Kidney (tissue), 13 donors: ENCODE measurements at regions not wholly inside any gene's neighbourhood (a gene's known extent, or its start where the extent isn't known, plus 50 kb on each side); places are given as distances from the start of the nearest gene placed in this dataset.
"Not testable (repeated sequence)": the region's sequence is repeated elsewhere in the genome, so short reads cannot be mapped to it uniquely, and the experiment has no call there.

Experiments used
- DNase-seq, 5 donors: peaks; one replicate each; pipeline ENCODE4 v3.0.0-alpha.2; 2013 to 2020
- FAIRE-seq: peaks from 2 replicates; lab custom pipeline; 2012; peaks lifted over from hg19 to GRCh38; lab: Jason Lieb, UNC
- H3K27ac ChIP-seq, 2 donors: one replicate each; pipeline ENCODE4 v1.7.0; 2013; ENCODE audit warnings: low read depth in 2 of 2, low read length in 2 of 2, inconsistent platforms in 1 of 2
- H3K27me3 ChIP-seq: one replicate; pipeline ENCODE4 v1.7.1; 2013; ENCODE audit warnings: low read length, inconsistent platforms; ENCODE audit not compliant: control insufficient read depth, insufficient read depth
- H3K36me3 ChIP-seq, 3 donors: one replicate each; pipeline versions ENCODE4 v1.7.0 to v1.7.1; 2013; ENCODE audit warnings: low read length in 3 of 3, control low read depth in 1 of 3, inconsistent platforms in 1 of 3; ENCODE audit not compliant: insufficient read depth in 3 of 3, control insufficient read depth in 2 of 3
- H3K4me1 ChIP-seq, 3 donors: one replicate each; pipeline versions ENCODE4 v1.7.0 to v1.7.1; 2013; ENCODE audit warnings: low read length in 3 of 3, inconsistent platforms in 1 of 3, low read depth in 1 of 3; ENCODE audit not compliant: control insufficient read depth in 2 of 3, insufficient read depth in 2 of 3
- H3K4me3 ChIP-seq, 3 donors: one replicate each; pipeline versions ENCODE4 v1.7.0 to v1.8.1; 2013; ENCODE audit warnings: low read length in 3 of 3, control low read depth in 1 of 3, inconsistent platforms in 1 of 3
- H3K9ac ChIP-seq, 3 donors: one replicate each; pipeline versions ENCODE4 v1.7.0 to v1.7.1; 2013; ENCODE audit warnings: low read length in 3 of 3, control low read depth in 1 of 3, inconsistent platforms in 1 of 3
- H3K9me3 ChIP-seq, 3 donors: one replicate each; pipeline versions ENCODE4 v1.7.0 to v1.7.1; 2013; ENCODE audit warnings: low read length in 3 of 3, control low read depth in 1 of 3, inconsistent platforms in 1 of 3; ENCODE audit not compliant: control insufficient read depth in 2 of 3, insufficient read depth in 1 of 3
- intact Hi-C: fragments of 100-400 bp; cut with DNase I; formaldehyde crosslinking; loops from one replicate; pipeline ENCODE4 v1.11.1; 2022
- TF ChIP-seq, protein P1 (sequence below): IDR thresholded peaks from 3 replicates; pipeline ENCODE4 v1.5.1; 2012; ENCODE audit warnings: mild to moderate bottlenecking, moderate library complexity, borderline replicate concordance; ENCODE audit not compliant: insufficient read depth; ENCODE audit errors: extremely low read depth
- donor health status: control.
- donor health status: control.
- donor health status: control.
- donor health status: control.
- donor health status: control.
- donor health status: DM: yes; HTN: yes; CAD: no.
- donor health status: Normal renal cell carcinoma (clear cell type).

GRCh38 chr5:87048156-87048555 lies 219.5 kb upstream of the RASA1 start:
- DNase-seq (no peak), FAIRE-seq (no peak)
- Histone ChIP-seq H3K36me3 (no peaks in the 10 kb centered on the region), H3K9ac (no peak overlapping the region), H3K4me3 (no peak overlapping the region), H3K9me3 (no peaks in the 10 kb centered on the region), H3K4me1 (no peaks in the 10 kb centered on the region), H3K27me3 (no peaks in the 10 kb centered on the region), H3K27ac (no peak overlapping the region)
- intact Hi-C loops, result no loop called here
- TF ChIP-seq, protein P1, sequence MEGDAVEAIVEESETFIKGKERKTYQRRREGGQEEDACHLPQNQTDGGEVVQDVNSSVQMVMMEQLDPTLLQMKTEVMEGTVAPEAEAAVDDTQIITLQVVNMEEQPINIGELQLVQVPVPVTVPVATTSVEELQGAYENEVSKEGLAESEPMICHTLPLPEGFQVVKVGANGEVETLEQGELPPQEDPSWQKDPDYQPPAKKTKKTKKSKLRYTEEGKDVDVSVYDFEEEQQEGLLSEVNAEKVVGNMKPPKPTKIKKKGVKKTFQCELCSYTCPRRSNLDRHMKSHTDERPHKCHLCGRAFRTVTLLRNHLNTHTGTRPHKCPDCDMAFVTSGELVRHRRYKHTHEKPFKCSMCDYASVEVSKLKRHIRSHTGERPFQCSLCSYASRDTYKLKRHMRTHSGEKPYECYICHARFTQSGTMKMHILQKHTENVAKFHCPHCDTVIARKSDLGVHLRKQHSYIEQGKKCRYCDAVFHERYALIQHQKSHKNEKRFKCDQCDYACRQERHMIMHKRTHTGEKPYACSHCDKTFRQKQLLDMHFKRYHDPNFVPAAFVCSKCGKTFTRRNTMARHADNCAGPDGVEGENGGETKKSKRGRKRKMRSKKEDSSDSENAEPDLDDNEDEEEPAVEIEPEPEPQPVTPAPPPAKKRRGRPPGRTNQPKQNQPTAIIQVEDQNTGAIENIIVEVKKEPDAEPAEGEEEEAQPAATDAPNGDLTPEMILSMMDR, result no peak

DNA sequence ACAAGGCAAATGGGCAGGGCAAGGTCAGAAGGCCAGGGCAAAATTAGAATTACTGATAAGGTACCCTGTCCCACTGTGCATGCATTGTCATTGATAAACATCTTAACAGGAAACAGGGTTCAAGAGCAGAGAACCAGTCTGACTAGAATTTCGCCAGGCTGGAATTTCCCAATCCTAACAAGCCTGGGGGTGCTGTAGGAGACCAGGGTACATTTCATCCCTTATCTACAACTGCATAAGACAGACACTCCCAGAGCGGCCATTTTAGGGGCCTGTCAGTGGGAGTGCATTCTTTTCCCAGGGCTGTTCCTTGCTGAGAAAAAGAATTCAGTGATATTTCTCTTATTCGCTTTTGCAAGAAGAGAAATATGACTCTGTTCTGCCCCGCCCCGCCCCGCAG lies 218.7 kb upstream of the RASA1 start:
- H3K9me3 ChIP-seq, intact Hi-C loops, H3K9ac ChIP-seq, DNase-seq, H3K4me1 ChIP-seq, FAIRE-seq, H3K27ac ChIP-seq, H3K36me3 ChIP-seq, H3K4me3 ChIP-seq, H3K27me3 ChIP-seq: not testable (repeated sequence)

GRCh38 chr5:87051502-87052113 lies 216.1 kb upstream of the RASA1 start:
- Histone ChIP-seq H3K4me3 (no peak overlapping the region), H3K27me3 (no peaks in the 10 kb centered on the region), H3K27ac (no peak overlapping the region), H3K4me1 (no peaks in the 10 kb centered on the region), H3K9me3 (no peaks in the 10 kb centered on the region), H3K36me3 (no peaks in the 10 kb centered on the region), H3K9ac (no peak overlapping the region)
- intact Hi-C loops, result no loop called here
- DNase-seq, result no peak
- FAIRE-seq, result no peak
- TF ChIP-seq, protein P1, result no peak

DNA sequence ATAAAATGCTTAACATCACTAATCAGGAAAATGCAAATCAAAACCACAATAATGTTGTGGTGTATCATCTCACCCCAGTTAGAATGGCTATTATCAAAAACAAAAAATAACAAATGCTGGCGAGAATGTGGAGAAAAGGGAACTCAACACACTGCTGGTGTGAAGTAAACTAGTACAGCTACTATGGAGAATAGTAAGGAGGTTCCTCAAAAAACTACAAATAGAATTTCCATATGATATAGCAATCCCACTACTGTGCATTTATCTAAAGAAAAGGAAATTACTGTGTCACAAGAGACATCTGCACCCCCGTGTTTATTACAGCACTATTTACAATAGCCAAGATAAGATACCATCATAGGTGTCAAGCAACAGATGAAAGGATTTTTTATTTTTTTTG lies 214.5 kb upstream of the RASA1 start:
- Histone ChIP-seq H3K27me3 (no peaks in the 10 kb centered on the region), H3K9me3 (no peaks in the 10 kb centered on the region), H3K4me3 (no peak overlapping the region), H3K36me3 (no peaks in the 10 kb centered on the region), H3K9ac (no peak overlapping the region), H3K27ac (no peak overlapping the region), H3K4me1 (no peaks in the 10 kb centered on the region)
- FAIRE-seq, result no peak
- TF ChIP-seq, protein P1, result no peak
- intact Hi-C loops, result no loop called here
- no peak for DNase-seq
